GM21619 (cell line): ENCODE measurements at regions not wholly inside any gene's neighbourhood (a gene's known extent, or its start where the extent isn't known, plus 50 kb on each side); places are given as distances from the start of the nearest gene placed in this dataset.
A peak's percentile ranks its signal among the peaks of the same experiment; 100 is the strongest.
"Not testable (repeated sequence)": the region's sequence is repeated elsewhere in the genome, so short reads cannot be mapped to it uniquely, and the experiment has no call there.

Experiments
- ATAC-seq: cut with Tn5 transposase; IDR thresholded peaks from one replicate; pipeline ENCODE4 v1.9.1; 2021; ENCODE audit not compliant: unreplicated experiment

GRCh38 chr12:4158306-4158705, 115.3 kb upstream of the CCND2 start:
- no peak for ATAC-seq

GRCh38 chr12:4157122-4157521, 116.4 kb upstream of the CCND2 start:
- ATAC-seq, result no peak

- ATAC-seq, result no peak
Measured at GRCh38 chr12:4156317-4156716, 117.2 kb upstream of the CCND2 start.

GRCh38 chr12:4154672-4155225, 118.8 kb upstream of the CCND2 start:
- no peak for ATAC-seq

- ATAC-seq, result peak; percentile 75
Measured at GRCh38 chr12:4153343-4153892, 120.1 kb upstream of the CCND2 start.

GRCh38 chr12:4152145-4152795, 121.3 kb upstream of the CCND2 start:
- no peak for ATAC-seq

GRCh38 chr12:4151362-4152121, 122.0 kb upstream of the CCND2 start:
- ATAC-seq, result no peak

- ATAC-seq, result not testable (repeated sequence)
Measured at GRCh38 chr12:4150355-4150754, 123.2 kb upstream of the CCND2 start.

GRCh38 chr12:4148418-4149056, 125.0 kb upstream of the CCND2 start:
- ATAC-seq, result peak; percentile 63

- ATAC-seq, result no peak
Measured at GRCh38 chr12:4147031-4147481, 126.5 kb upstream of the CCND2 start.

GRCh38 chr12:4145990-4146859, 127.3 kb upstream of the CCND2 start:
- ATAC-seq, result no peak

GRCh38 chr12:4144676-4145075, 128.9 kb upstream of the CCND2 start:
- no peak for ATAC-seq

GRCh38 chr12:4143896-4144295, 129.7 kb upstream of the CCND2 start:
- no peak for ATAC-seq

- no peak for ATAC-seq
Measured at GRCh38 chr12:4141348-4142270, 132.0 kb upstream of the CCND2 start.

GRCh38 chr12:4140581-4141301, 132.8 kb upstream of the CCND2 start:
- no peak for ATAC-seq

GRCh38 chr12:4139191-4139590, 134.4 kb upstream of the CCND2 start:
- ATAC-seq, result no peak

- not testable (repeated sequence) for ATAC-seq
Measured at GRCh38 chr12:4138532-4138931, 135.0 kb upstream of the CCND2 start.

GRCh38 chr12:4138051-4138450, 135.5 kb upstream of the CCND2 start:
- no peak for ATAC-seq

- no peak for ATAC-seq
Measured at GRCh38 chr12:4137441-4137840, 136.1 kb upstream of the CCND2 start.
